Dermis microvascular lymphatic vessel endothelial cell (primary cell): ENCODE measurements at regions not wholly inside any gene's neighbourhood (a gene's known extent, or its start where the extent isn't known, plus 50 kb on each side); places are given as distances from the start of the nearest gene placed in this dataset.

Source experiments
- DNase-seq, 2 donors: peaks; one replicate each; pipeline versions ENCODE4 v3.0.0 to v3.0.0-alpha.2; 2010; ENCODE audit warnings: low read depth in 2 of 2

DNA sequence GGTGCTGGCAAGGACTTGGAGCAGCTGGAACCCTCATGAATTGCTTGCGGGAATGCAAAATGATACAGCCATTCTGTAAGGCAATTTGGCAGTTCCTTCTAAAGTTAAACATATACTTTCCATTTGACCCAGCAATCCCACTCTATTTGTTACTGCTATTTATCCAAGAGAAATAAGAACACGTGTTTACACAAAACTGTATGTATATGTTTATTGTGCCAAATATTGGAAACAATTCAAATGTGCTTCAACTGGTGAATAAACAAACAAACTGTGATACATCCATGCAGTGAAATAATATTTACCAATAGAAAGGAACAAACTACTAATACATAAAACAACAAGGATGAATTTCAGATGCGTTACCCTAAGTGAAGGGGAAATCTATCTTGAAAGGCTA, 60.0 kb upstream of the NTRK3 start:
- DNase-seq: no peak

DNA sequence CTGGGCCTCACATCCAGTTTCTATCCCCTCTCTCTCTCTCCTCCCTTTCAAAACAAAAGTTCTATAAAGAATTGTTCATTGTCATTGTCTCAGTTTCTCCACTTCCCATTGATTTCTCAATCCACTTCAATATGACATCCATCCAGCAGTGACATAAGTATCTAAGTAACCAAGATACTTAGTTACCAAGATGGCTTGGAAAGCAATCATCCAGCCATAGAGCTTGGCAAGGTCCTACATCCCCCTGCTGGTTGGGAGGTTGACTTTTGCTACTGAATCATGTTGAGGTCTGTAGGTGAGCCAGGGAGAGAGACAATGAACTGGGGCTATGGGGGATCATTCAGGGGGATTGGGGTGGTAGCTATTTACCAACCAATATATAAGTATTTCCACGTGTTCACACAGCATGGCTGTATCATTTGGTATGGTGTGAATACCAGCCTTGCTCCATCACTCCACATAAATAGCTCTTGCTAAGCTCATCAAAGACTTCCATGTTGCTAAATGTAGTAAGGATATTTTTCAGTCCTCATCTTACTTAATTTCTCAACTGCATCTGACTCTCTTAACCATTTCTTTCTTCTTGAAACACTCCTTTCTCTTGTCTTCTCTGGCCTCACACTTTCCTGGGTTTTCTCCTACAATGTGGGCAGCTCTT, 58.8 kb upstream of the NTRK3 start:
- DNase-seq: no peak

DNA sequence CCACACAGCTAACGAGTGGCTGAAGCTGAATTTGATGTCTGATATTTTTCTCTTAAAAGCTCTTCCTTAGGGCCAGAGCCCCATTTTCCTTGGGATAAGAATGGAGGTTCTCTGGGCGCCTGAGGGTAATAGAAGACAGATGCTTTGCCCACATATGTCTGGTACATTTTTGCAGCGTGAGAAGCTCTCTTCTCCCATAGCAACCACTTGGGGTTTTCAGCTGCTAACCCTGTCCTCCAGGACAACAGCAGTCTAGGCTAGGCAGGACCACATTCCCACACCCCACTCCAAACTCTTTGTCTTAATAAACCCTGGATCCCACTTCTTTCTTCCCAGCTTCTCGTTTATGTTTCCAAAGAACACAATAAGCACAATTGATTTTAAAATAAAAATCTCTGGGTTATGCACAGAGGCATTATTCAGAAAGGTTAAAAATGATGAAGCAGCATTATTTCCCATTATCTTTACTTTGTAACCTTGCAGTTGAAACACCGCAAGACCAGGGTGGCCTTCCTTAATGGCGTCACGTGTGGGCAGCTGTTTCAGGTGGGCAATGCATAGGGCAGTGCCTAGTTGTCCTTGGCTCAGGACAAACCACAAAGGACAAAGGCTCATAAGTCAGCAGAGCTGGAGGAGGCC, 56.5 kb upstream of the NTRK3 start:
- no peak for DNase-seq

DNA sequence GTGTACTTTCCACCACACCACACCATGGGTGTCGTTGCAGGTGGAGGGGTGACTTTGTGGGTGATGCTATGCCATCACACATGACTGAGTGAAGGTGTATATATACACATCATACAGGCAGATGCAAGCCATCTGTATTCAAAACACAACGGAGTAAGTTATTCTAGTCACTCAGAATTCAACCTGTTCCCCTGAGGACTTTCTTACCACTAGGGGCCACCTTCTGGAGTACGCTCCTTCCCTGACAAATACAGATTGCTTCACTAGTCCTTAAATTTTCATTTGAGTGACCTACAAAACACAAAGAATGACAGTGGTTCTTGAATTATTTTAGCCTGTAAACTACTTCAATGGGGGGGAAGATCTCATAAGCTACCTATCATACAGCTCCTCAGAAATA, 52.8 kb upstream of the NTRK3 start:
- no peak for DNase-seq

DNA sequence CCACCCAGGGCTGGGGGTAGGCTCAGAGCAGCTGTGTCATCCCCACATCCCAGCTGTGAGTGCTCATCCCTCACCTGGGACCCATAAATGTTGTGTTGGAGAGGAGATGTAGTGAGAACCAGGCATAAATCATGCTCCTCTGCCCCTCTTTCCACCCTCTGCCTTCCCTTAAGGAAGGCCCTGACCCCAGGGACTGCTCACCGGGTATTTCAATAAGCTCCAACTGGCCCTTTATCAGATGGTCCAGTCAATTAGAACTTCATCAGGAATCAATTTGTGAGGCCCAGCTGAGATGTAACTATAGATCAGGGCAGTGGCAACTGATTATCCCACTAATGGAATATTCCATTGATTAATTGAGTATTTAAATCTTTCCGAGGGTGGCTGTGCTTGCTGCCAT, 50.8 kb upstream of the NTRK3 start:
- DNase-seq: no peak
